ENCODE measurements at regions not wholly inside any gene's neighbourhood (a gene's known extent, or its start where the extent isn't known, plus 50 kb on each side); places are given as distances from the start of the nearest gene placed in this dataset.

DNA sequence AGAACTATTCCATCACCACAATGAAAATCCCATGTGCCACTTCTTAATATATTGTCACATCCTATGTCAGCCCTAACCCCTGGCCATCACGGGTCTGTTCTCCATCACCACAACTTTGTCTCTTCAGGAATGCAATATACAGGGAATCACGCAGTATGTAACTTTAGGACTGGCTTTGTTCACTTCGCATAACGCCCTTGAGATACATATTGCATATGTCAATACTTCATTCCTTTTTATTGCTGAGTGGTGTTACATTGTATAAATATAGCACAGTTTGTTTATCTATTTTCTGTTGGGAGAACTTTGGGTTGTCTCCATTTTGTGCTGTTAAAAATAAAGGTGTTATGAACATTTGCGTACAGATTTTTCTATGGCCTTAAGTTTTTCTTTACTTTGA lies 195.4 kb upstream of the ZMIZ1 start:
- TF ChIP-seq, protein P1, sequence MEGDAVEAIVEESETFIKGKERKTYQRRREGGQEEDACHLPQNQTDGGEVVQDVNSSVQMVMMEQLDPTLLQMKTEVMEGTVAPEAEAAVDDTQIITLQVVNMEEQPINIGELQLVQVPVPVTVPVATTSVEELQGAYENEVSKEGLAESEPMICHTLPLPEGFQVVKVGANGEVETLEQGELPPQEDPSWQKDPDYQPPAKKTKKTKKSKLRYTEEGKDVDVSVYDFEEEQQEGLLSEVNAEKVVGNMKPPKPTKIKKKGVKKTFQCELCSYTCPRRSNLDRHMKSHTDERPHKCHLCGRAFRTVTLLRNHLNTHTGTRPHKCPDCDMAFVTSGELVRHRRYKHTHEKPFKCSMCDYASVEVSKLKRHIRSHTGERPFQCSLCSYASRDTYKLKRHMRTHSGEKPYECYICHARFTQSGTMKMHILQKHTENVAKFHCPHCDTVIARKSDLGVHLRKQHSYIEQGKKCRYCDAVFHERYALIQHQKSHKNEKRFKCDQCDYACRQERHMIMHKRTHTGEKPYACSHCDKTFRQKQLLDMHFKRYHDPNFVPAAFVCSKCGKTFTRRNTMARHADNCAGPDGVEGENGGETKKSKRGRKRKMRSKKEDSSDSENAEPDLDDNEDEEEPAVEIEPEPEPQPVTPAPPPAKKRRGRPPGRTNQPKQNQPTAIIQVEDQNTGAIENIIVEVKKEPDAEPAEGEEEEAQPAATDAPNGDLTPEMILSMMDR (IDR thresholded peaks at IDR 0.05 in 4 of 5, conservative IDR thresholded peaks at IDR 0.05 in 1 of 5), result no peak
- no peak for TF ChIP-seq POLR2A (IDR thresholded peaks at IDR 0.05)

All from gastrocnemius medialis (tissue), 4 donors.